ENCODE measurements at regions not wholly inside any gene's neighbourhood (a gene's known extent, or its start where the extent isn't known, plus 50 kb on each side); places are given as distances from the start of the nearest gene placed in this dataset.
"Not testable (repeated sequence)": the region's sequence is repeated elsewhere in the genome, so short reads cannot be mapped to it uniquely, and the experiment has no call there.

DNA sequence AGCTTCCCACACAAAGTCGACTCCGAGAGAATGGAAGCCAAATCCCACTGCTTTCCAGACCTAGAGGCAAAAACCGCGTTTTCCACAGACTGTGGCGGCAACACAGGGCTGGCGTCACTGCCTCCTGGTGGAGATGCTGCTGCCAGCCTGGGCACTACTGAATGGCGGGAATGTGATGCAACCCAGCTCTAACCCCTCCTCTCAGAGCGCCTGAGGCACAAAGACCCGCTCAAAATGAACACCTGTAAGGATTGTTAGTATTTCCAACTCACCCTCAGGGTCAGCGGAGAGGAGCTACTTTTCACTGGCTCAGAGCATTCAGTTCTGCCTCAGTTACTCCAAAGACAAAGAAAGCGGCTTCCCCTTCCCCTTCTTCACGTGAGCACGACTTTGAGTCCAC is 548.0 kb upstream of the SALL3 start:
- no peak overlapping the region for H2BK12ac ChIP-seq (ENCODE audit: low read length in 2 of 2)
- no peak for DNase-seq
- no peak overlapping the region for H3K18ac ChIP-seq (ENCODE audit: low read depth in 1 of 2, low read length in 2 of 2)
- H3K4me2 ChIP-seq (ENCODE audit: low read length, poor library complexity, severe bottlenecking) = no peak overlapping the region
- no peak overlapping the region for H2AK5ac ChIP-seq (ENCODE audit: low read length, severe bottlenecking)
- no peak overlapping the region for H3K27ac ChIP-seq (ENCODE audit: low read length, poor library complexity, severe bottlenecking)
- WGBS = 74% methylated on average over 13 of the region's 13 CpGs
- no peaks in the 10 kb centered on the region for H3K36me3 ChIP-seq (ENCODE audit: control insufficient read depth in 1 of 2, insufficient read depth in 2 of 2, low read depth in 1 of 2, low read length in 2 of 2)
- H3K9ac ChIP-seq (ENCODE audit: low read length) = no peak overlapping the region
- no peaks in the 10 kb centered on the region for H3K27me3 ChIP-seq (ENCODE audit: control insufficient read depth in 1 of 2, insufficient read depth in 1 of 2, low read length in 2 of 2)
- no peaks in the 10 kb centered on the region for H3K79me1 ChIP-seq (replicated peaks; ENCODE audit: low read length, poor library complexity, severe bottlenecking)
- H3K4me1 ChIP-seq (ENCODE audit: control insufficient read depth, insufficient read depth, low read depth, low read length) = no peaks in the 10 kb centered on the region
- no peak overlapping the region for H3K14ac ChIP-seq (ENCODE audit: low read length in 2 of 2)
- peaks cover 16% of the 10 kb centered on the region for H3K9me3 ChIP-seq (ENCODE audit: control insufficient read depth, low read length)
- no peak overlapping the region for H2BK15ac ChIP-seq (ENCODE audit: low read depth, poor library complexity, severe bottlenecking)
- no peak overlapping the region for H2BK120ac ChIP-seq (ENCODE audit: low read depth, low read length)
- H3K23ac ChIP-seq (ENCODE audit: low read length in 2 of 2) = no peak overlapping the region
- H3K4me3 ChIP-seq (ENCODE audit: insufficient read depth in 1 of 2, low read depth in 1 of 2, low read length in 2 of 2) = no peak overlapping the region
- no peak overlapping the region for H2AFZ ChIP-seq (ENCODE audit: low read depth, low read length)
- H3K4ac ChIP-seq (ENCODE audit: low read depth in 1 of 2, low read length in 2 of 2) = no peak overlapping the region
- peak overlapping the region; percentile 12 for H4K91ac ChIP-seq (ENCODE audit: low read length)
- no peak overlapping the region for H4K8ac ChIP-seq (ENCODE audit: low read length)
- no peak overlapping the region for H2BK5ac ChIP-seq (ENCODE audit: low read depth, low read length, poor library complexity, severe bottlenecking)

DNA sequence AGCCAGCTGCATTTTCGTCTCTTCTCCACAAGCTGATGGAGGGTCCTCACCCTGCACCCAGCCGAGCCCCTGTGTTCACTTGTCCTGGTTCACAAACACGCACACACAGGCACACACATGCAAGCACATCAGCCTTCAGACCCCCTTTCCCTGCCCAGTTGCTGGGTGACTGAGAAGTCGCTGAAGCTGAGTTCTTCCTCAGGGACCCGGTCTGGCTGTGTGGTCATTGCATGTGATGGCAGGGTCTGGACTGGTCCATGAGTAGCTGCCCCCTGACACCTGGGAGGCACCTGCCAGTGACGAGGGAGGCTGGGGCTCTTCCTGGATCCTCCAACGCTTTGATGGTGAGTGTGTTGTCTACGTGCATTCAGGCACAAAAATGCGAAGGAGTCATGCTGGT is 546.1 kb upstream of the SALL3 start:
- no peak for DNase-seq
- Histone ChIP-seq H2BK120ac (ENCODE audit: low read depth, low read length) (no peak overlapping the region), H3K27me3 (ENCODE audit: control insufficient read depth in 1 of 2, insufficient read depth in 1 of 2, low read length in 2 of 2) (no peaks in the 10 kb centered on the region), H4K91ac (ENCODE audit: low read length) (no peak overlapping the region), H3K23ac (ENCODE audit: low read length in 2 of 2) (no peak overlapping the region), H3K4me1 (ENCODE audit: control insufficient read depth, insufficient read depth, low read depth, low read length) (no peaks in the 10 kb centered on the region), H3K79me1 (replicated peaks; ENCODE audit: low read length, poor library complexity, severe bottlenecking) (no peaks in the 10 kb centered on the region), H3K14ac (ENCODE audit: low read length in 2 of 2) (no peak overlapping the region), H3K18ac (ENCODE audit: low read depth in 1 of 2, low read length in 2 of 2) (no peak overlapping the region), H3K9me3 (ENCODE audit: control insufficient read depth, low read length) (peaks cover 15% of the 10 kb centered on the region), H2AK5ac (ENCODE audit: low read length, severe bottlenecking) (no peak overlapping the region), H3K27ac (ENCODE audit: low read length, poor library complexity, severe bottlenecking) (no peak overlapping the region), H3K36me3 (ENCODE audit: control insufficient read depth in 1 of 2, insufficient read depth in 2 of 2, low read depth in 1 of 2, low read length in 2 of 2) (no peaks in the 10 kb centered on the region), H2AFZ (ENCODE audit: low read depth, low read length) (no peak overlapping the region), H4K8ac (ENCODE audit: low read length) (no peak overlapping the region), H3K4ac (ENCODE audit: low read depth in 1 of 2, low read length in 2 of 2) (no peak overlapping the region), H3K4me2 (ENCODE audit: low read length, poor library complexity, severe bottlenecking) (no peak overlapping the region), H3K4me3 (ENCODE audit: insufficient read depth in 1 of 2, low read depth in 1 of 2, low read length in 2 of 2) (no peak overlapping the region), H3K9ac (ENCODE audit: low read length) (no peak overlapping the region), H2BK15ac (ENCODE audit: low read depth, poor library complexity, severe bottlenecking) (no peak overlapping the region), H2BK12ac (ENCODE audit: low read length in 2 of 2) (no peak overlapping the region), H2BK5ac (ENCODE audit: low read depth, low read length, poor library complexity, severe bottlenecking) (no peak overlapping the region)
- WGBS = 60% methylated on average over 7 of the region's 9 CpGs

DNA sequence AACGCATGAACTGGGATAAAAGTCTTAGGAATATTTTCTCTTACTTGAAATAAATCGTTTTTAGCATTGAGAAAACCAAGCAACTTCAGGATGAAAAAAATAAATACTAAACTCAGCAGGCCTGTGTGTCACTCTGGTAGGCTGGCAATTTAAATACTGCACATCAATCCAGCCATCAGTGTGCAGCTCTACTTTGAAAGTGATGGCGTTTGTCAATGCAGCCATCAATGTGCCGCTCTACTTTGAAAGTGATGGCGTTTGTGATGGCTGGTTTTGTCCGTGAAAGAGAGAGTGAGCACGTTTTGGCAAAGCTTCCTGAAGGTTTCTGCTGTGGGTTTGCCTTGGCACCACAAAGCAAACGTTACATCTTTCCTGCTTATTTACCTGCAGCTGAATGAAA is 543.5 kb upstream of the SALL3 start:
- H3K4me1 ChIP-seq (ENCODE audit: control insufficient read depth, insufficient read depth, low read depth, low read length) = no peaks in the 10 kb centered on the region
- no peak overlapping the region for H2AK5ac ChIP-seq (ENCODE audit: low read length, severe bottlenecking)
- 93% methylated on average over 5 of the region's 8 CpGs for WGBS

DNA sequence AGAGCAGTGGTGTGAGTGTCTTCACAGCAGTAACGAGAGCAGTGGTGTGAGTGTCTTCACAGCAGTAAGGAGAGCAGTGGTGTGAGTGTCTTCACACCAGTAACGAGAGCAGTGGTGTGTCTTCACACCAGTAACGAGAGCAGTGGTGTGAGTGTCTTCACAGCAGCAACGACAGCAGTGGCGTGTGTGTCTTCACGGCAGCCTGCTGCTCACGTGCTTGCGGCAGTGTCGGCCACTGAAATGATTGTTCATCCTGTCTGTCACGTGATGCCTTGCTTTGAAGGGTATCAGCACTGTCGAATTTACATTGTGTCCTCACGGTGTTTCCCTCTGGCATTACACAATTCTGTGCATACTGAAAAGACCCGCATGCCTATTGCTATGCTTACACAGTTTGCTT is 541.4 kb upstream of the SALL3 start:
- H3K4me2 ChIP-seq (ENCODE audit: low read length, poor library complexity, severe bottlenecking); H3K23ac ChIP-seq (ENCODE audit: low read length in 2 of 2); H2BK12ac ChIP-seq (ENCODE audit: low read length in 2 of 2); H3K9ac ChIP-seq (ENCODE audit: low read length); H3K4me1 ChIP-seq (ENCODE audit: control insufficient read depth, insufficient read depth, low read depth, low read length); H2AK5ac ChIP-seq (ENCODE audit: low read length, severe bottlenecking); H4K8ac ChIP-seq (ENCODE audit: low read length); H3K9me3 ChIP-seq (ENCODE audit: control insufficient read depth, low read length); H3K4me3 ChIP-seq (ENCODE audit: insufficient read depth in 1 of 2, low read depth in 1 of 2, low read length in 2 of 2); H3K4ac ChIP-seq (ENCODE audit: low read depth in 1 of 2, low read length in 2 of 2); H3K27me3 ChIP-seq (ENCODE audit: control insufficient read depth in 1 of 2, insufficient read depth in 1 of 2, low read length in 2 of 2); H4K91ac ChIP-seq (ENCODE audit: low read length); DNase-seq; H2BK5ac ChIP-seq (ENCODE audit: low read depth, low read length, poor library complexity, severe bottlenecking); H3K36me3 ChIP-seq (ENCODE audit: control insufficient read depth in 1 of 2, insufficient read depth in 2 of 2, low read depth in 1 of 2, low read length in 2 of 2); H2BK15ac ChIP-seq (ENCODE audit: low read depth, poor library complexity, severe bottlenecking); H3K79me1 ChIP-seq (replicated peaks; ENCODE audit: low read length, poor library complexity, severe bottlenecking); H3K14ac ChIP-seq (ENCODE audit: low read length in 2 of 2); H2BK120ac ChIP-seq (ENCODE audit: low read depth, low read length); H2AFZ ChIP-seq (ENCODE audit: low read depth, low read length); H3K27ac ChIP-seq (ENCODE audit: low read length, poor library complexity, severe bottlenecking); H3K18ac ChIP-seq (ENCODE audit: low read depth in 1 of 2, low read length in 2 of 2): not testable (repeated sequence)
- WGBS = 86% methylated on average over 12 of the region's 13 CpGs

More for the DNA sequence above, 543.5 kb upstream of the SALL3 start:
- Histone ChIP-seq H3K14ac (ENCODE audit: low read length in 2 of 2) (no peak overlapping the region), H3K18ac (ENCODE audit: low read depth in 1 of 2, low read length in 2 of 2) (no peak overlapping the region), H4K8ac (ENCODE audit: low read length) (no peak overlapping the region), H3K9ac (ENCODE audit: low read length) (no peak overlapping the region), H2BK15ac (ENCODE audit: low read depth, poor library complexity, severe bottlenecking) (no peak overlapping the region), H4K91ac (ENCODE audit: low read length) (no peak overlapping the region), H2AFZ (ENCODE audit: low read depth, low read length) (no peak overlapping the region), H3K27ac (ENCODE audit: low read length, poor library complexity, severe bottlenecking) (no peak overlapping the region), H3K36me3 (ENCODE audit: control insufficient read depth in 1 of 2, insufficient read depth in 2 of 2, low read depth in 1 of 2, low read length in 2 of 2) (no peaks in the 10 kb centered on the region), H2BK120ac (ENCODE audit: low read depth, low read length) (no peak overlapping the region), H2BK5ac (ENCODE audit: low read depth, low read length, poor library complexity, severe bottlenecking) (no peak overlapping the region), H3K27me3 (ENCODE audit: control insufficient read depth in 1 of 2, insufficient read depth in 1 of 2, low read length in 2 of 2) (no peaks in the 10 kb centered on the region), H3K4me3 (ENCODE audit: insufficient read depth in 1 of 2, low read depth in 1 of 2, low read length in 2 of 2) (no peak overlapping the region), H3K79me1 (replicated peaks; ENCODE audit: low read length, poor library complexity, severe bottlenecking) (no peaks in the 10 kb centered on the region), H2BK12ac (ENCODE audit: low read length in 2 of 2) (no peak overlapping the region), H3K4ac (ENCODE audit: low read depth in 1 of 2, low read length in 2 of 2) (no peak overlapping the region), H3K4me2 (ENCODE audit: low read length, poor library complexity, severe bottlenecking) (no peak overlapping the region), H3K9me3 (ENCODE audit: control insufficient read depth, low read length) (peaks cover 15% of the 10 kb centered on the region), H3K23ac (ENCODE audit: low read length in 2 of 2) (no peak overlapping the region)
- DNase-seq = no peak

Measured in mesenchymal stem cell (in vitro differentiated cells and primary cell).